Astrocyte of the hippocampus (primary cell): ENCODE measurements at regions not wholly inside any gene's neighbourhood (a gene's known extent, or its start where the extent isn't known, plus 50 kb on each side); places are given as distances from the start of the nearest gene placed in this dataset.
"Not testable (repeated sequence)": the region's sequence is repeated elsewhere in the genome, so short reads cannot be mapped to it uniquely, and the experiment has no call there.

ENCODE experiments used
- DNase-seq: peaks from one replicate; pipeline ENCODE4 v3.0.0; 2011; ENCODE audit warnings: low read depth, low spot score

DNA sequence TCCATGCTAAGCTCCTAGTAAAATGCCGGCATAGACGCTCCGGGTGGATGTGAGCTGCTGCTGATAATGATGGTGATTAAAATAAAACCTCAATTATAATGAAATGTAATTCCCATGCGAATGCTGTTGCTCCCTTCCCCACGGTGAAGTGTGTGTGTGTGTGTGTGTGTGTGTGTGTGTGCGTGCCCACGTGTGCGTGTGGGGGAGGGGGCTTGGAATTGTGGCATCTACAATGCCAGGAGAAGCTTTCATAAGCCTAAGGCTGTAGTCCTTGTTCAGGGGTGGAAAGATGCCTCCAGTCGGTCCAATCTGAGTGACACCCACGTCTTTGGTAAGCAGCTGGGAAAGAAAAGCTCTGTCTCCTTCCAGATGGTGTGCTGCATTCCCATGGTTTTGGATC, 137.9 kb downstream of the CDH26 start:
- no peak for DNase-seq

DNA sequence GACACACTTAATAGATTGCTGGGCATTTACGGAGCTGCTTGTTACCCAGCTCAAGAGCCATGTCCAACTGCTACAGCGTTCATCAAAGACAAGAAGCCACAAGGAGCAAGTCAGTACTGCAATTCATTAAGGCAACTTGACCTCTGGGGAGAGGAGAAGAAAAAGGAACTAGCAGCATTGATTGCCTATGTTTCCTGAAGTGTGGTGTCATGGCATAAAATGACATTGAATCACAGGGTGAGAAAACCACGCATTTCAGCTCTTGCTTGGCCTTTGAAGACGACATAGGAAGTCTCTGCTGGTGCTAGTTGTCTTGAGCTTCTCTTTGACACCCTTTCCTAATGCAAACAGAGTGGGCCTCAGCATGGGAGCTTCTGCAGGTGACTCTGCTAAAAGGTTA, 139.1 kb downstream of the CDH26 start:
- no peak for DNase-seq

DNA sequence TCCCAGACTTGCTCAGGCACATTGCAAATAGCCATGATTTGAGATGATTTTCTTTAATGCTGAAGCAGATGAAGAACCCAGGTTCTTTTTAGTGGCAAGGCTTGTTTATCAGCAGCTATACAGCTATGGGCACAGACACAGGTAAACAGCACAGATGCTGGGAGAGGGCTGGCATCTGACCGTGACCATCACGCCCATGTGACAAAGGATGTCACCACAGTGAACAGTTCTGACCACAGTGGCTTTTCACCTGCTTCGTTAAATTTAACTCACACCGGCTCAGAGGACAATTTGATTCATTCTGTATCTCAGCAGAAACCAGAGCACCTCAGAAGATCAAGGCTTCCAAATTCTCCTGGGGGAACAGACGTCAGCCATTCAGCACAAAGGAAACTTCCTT, 142.6 kb downstream of the CDH26 start:
- DNase-seq: no peak

DNA sequence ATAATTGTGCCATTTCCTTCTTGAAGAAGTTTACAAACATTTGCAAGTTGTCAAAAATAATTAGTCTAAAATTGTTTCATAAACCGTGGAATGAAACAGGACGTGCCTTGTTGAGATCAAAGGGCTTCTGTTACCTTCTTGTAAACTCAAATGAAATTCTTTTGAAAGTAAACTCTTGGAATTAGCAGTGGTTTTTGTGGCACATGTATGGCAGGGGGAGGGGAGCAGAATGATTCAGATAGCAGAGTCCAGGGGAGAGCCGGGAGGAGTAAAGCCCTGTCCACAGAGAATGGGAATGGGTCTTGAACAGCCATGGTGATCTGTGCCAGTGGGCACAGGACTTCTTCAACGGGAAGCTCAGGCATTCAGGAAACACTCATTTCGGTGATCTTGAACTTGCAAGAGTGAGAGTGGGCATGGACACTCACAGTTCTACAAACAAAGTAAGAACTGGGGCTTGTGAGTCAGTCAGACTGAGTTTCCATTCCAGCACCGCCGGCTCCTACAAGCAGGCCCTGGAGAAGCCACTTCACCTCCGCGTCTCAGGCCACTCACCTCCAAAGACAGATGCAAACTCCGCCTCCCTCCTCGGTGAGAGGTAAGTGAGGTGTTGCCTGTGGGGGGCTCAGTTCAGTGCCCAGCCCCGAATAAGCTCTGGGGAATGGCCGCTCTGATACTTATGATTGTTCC, 143.1 kb downstream of the CDH26 start:
- peak; percentile 10 for DNase-seq

DNA sequence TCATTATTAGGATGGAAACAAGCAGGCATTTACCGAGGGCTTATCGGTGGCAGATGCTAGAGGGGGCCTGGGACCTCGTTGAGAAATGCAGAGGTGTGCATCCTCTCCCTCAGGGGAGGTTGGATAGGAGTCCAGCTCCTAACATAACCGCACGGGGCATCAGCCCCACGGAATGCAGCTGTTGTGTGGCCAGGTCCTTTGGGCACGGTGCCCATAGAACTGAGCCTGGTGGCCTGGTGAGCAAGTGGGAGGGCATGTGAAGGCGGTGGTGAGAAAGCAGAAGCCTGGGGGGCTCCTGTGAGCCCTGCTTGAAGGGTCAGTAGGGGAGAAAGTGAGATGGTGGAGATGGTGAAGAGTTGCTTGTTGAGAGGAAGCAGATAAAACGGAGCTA, 143.7 kb downstream of the CDH26 start:
- peak; percentile 7 for DNase-seq

DNA sequence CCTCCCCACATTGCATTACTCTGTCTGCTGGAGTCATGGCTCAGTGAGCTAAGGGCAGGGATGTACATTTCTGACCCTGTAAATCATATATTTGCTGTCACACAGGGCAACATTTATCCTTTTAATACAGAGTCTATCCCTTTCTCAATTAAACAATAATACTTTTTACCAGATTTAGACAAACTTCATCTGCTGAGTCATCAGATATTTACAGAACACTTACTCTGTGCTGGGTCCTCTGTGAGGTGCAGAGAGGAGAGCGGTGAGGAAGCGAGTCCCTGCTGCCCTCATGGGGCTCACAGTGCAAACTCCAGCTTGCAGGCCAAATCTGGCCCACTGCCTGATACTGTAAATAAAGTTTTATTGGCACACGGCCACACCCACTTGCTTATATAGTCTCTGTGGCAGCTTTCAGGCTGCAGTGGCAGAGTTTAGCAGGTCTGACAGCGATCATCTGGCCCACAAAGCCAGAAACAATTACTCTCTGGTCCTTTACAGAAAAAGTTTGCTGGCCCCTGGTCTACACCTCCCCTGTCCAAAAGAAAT, 144.5 kb downstream of the CDH26 start:
- DNase-seq: no peak

DNA sequence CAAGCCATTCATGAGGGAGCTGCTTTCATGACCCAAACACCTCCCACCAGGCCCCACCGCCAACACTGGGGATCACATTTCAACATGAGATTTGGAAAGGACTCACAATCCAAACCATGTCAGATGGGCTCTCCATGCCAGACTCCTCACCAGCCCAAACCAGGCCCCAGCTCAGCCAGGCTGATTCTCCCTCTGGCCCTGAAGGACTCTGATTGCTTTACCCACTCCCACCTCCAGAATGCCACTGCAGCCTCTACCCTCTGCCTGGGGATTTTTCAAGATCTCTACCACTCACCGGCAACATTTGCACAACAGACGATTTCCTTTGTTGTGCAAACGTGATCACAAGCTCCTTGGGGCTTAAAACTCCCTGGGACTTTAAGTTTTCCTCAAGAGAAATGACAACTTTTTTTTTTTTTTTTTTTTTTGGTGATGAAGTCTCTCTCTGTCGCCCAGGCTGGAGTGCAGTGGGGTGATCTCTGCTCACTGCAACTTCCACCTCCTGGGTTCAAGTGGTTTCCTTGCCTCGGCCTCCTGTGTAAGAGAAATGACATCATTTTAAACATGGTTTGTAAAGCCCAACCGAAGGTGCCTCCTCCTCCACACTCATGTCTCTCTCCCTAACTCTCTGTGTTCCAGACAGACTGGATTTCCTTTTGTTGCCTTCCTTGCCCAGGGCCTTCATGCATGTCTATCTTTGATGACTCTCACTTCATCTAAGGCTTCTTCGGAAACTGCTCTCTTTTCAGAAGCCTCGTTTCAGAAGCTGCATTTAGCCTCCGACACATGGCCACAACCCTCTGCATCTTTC, 147.0 kb downstream of the CDH26 start:
- no peak for DNase-seq

DNA sequence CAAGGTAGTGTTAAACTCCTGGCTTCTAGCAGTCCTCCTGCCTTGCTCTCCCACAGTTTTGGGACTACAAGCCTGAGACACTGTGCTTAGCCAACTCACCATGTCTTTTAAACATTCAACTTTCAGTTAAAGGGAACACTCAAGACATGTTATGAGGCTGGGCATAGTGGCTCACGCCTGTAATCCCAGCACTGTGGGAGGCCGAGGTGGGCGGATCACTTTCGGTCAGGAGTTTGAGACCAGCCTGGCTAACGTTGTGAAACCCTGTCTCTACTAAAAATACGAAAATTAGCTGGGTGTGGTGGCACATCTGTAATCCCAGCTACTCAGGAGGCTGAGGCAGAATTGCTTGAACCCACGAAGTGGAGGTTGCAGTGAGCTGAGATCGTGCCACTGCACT, 148.0 kb downstream of the CDH26 start:
- not testable (repeated sequence) for DNase-seq

DNA sequence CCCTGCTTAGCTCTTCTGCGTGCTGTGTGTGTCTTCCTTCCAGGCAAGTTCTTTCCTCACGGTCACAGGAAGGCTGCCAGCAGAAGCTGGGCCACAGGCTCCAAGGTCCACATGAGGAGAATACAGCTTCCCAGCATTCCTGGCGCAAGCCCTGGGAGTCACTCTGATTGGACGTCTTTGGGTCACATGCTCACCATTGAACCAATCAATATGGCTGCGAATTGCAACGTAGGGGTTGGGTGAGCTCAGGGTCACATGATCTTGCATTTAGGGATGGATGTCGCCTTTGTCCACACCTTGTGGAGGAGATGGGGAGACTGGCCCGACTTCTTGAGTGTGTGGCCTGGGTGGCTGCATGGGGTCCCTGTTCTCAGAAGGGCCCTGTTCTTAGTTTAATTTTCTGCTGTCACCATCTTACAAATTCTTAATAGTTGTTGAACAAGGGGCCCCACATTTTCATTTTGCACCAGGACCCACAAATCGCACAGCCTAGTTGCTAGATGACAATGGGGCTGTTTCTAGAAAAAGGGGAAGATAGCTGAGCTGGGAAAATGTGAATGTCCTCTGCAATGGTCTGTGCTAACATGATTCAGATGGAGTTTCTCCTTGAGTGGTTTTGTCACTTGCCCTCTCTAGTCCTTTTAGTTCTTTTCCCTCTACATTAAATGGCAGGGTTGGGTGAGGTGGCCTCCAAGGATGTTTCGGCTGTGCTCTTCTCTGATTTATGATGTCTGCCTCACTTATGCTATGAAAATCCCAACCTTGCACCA, 149.6 kb downstream of the CDH26 start:
- DNase-seq: no peak

DNA sequence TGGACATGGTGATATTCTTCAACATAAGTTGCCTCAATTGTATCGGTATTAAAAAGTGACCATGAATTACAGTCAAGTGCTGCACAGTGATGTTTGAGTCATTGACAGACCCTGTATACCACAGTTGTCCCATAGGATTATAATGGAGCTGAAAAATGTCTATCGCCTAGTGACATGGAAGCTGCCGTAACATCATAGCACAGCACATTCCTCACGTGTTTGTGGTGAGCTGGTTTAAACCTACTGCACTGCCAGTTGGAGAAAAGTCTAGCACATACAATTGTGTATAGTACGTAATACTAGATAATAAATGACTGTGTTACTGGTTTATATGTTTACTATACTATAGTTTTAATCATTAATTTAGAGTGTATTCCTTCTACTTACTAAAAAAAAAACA, 150.2 kb downstream of the CDH26 start:
- peak; percentile 23 for DNase-seq

DNA sequence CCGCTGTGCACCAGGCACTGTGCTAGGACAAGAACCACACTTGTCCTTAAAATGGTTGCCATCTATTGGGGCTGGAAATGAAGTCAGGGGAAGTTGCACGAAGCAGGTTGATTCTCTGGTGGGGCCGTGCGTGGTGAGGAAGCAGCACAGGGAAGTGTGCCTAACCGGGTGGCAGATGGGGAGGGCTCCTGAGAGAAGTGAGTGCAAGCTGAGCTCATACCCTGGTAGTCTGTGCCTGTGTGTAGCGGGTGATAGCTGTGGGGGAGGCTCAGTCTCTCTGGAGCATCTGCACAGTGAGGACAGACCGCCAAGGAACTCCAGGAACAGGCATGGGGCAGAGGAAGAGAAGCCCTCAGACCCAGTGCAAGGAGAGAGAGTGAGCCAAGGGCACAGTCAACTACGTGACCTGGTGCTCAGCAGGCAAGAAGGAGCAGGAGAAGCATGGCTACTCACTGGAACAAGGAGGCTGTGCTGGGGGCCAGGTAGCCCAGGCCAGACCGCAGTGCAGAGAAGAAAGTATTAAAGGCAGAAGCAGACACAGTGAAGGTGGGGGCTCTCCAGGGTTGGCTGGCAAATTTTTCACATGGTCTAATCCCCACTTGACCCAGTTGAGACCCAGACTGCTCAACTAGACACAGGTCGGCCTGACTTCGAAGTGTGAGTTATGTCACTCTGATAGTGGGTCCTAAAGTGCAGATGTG, 155.0 kb downstream of the CDH26 start:
- no peak for DNase-seq

DNA sequence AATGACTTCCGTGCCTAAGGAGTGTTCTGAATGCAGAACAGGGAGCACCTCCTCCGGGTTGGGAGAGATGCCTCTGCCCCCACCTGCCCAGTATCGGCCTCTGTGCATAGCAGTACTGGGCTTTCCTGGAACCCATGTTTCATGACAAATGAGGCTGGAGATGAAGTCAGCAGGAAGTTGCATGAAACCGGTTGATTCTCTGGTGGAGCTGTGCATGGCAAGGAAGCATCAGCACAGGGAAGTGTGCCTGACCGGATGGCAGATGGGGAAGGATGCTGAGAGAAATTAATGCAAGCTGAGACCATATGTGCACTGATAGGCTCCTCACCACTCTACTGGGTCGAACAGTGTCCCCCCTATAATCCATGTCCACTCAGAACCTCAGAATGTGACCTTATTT, 155.5 kb downstream of the CDH26 start:
- no peak for DNase-seq

DNA sequence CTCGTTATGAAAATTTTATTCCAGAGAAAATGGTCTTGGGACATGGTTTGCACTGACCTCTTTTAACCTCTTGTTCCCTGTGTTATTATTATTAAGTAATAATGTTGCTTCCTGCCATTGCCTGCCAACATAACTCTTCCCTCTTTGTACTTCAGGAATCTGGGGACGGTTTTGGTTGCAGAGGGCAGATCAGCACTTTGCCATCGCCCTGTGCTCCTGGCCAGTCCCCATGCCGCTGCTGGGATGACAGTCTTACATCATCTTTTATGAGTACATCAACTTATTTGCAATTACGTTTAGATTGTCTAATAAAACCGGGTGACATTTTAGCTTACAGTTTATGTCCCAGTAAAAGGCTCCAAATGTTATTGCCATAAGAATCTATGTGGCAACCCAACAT, 157.2 kb downstream of the CDH26 start:
- no peak for DNase-seq

DNA sequence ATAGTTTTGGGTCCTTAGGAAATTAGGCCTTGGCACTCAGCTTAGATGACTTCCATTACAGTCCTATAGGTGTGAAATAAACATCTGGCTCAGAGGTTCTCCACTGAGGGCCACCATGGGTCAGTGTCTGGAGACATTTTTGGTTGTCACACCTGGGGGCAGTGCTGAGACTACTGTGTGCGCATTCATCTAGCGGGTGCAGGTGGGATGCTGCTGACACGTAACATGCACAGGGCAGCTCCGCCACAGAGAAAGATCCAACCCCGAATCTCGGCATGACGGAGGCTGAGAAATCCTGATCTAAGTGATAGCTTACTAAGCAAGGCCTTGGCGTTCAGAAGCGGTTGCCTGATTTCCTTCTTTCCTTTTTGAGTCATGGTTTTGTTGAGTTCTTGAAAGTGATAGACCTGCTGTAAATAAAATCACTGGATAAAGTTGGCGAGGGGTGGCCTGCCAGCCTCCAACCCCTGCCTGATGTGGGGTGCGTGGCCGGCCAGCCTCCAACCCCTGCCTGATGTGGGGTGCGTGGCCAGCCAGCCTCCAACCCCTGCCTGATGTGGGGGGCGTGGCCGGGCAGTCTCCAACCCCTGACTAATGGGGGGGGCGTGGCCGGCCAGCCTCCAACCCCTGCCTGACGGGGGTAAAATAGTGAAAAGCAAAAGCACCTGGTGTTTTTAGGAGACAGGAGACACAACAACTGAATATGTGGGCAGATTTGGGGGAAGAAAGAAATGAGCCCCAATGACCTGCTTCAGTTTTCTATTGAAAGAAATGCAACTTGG, 158.1 kb downstream of the CDH26 start:
- no peak for DNase-seq

DNA sequence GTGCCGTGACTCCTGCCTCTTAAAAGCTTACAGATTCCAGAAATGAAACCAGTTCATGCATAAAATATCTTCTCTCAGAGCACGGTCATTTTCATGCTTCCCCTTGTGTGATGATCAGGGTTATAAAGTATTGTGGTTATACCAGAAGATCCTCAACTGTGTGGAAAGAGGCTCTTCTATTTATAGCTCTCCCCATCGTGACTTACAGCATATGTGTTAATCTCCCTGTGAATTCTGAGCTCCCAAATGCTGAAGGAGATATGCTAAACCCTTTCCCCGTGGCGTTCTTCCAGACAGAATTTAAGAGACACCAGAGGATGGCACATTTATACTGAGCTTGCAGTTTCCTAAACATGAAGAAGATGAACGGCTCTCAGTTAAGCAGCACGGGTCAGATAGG, 158.8 kb downstream of the CDH26 start:
- no peak for DNase-seq

DNA sequence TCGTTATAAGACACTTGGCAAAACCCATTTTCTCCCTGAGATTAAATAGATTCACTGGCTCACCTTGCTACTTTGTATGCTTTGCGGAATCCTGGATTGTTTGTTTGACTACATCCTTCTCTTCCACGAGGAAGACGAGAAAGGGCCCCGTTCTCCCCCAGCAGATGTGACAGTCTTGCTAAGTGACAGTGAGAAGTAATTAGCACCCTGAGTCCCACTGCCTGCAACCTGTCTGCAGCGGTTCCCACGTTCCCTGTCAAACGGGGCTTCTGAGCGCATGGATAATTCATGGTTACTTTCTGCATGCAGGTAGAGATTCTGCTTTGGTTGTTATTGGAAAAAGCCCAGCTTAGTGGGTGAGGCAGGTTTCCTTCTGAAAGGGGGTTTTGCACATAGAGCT, 163.7 kb downstream of the CDH26 start:
- no peak for DNase-seq

DNA sequence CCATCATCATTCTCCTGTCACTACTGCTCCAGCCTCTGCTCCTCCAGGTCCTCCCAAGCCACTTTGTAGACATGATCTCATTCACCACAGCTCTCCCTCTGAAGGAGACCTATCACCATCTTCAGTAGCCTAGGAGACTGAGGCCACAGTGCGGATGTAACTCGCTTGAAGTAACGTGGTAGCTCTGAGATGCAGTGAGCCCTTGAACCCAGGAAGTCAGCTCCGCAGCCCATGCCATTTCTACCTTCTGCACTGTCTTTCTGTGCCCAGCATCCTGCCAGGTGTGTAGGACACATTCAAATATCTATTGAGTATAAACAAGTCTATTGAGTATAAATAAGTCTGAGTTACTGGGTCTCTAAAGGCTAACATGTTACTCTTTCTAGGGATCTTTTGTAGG, 164.4 kb downstream of the CDH26 start:
- no peak for DNase-seq

DNA sequence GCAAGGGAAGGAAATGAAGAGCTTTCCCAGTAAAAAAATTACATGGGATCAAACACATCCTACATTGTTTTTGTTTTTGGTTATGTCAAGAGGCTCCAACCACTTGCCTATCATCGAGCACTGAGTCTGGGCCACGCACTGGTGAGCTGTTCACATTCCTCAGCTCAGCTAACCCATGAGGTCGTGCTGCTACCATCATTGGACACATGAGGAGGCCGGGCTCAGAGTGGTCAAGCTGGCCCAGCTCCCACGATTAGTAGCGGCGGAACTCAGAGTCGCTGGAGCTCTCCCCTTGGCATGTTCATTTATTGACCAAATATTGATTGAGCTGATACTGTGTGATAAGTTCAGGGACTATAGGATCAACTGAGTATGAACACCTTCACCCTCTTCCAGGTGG, 164.9 kb downstream of the CDH26 start:
- DNase-seq: no peak

DNA sequence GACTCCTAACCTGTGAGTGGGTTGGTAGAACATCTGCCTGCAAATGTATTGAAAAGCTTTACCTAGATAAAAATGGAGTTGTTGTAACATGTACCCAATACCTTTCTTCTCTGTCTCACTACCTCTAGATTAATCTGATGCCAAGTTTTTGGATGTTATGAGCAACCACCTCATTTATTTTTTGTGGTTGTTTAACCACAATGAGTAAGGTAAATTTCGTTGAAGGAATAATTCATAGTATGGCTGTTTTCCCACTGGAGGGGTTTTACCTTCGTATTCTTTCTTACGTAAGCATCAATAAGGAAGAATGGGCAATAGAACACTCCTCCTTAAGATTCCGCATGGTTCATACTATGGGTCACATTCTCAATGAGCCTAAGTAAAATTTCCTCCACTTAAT, 165.4 kb downstream of the CDH26 start:
- no peak for DNase-seq

DNA sequence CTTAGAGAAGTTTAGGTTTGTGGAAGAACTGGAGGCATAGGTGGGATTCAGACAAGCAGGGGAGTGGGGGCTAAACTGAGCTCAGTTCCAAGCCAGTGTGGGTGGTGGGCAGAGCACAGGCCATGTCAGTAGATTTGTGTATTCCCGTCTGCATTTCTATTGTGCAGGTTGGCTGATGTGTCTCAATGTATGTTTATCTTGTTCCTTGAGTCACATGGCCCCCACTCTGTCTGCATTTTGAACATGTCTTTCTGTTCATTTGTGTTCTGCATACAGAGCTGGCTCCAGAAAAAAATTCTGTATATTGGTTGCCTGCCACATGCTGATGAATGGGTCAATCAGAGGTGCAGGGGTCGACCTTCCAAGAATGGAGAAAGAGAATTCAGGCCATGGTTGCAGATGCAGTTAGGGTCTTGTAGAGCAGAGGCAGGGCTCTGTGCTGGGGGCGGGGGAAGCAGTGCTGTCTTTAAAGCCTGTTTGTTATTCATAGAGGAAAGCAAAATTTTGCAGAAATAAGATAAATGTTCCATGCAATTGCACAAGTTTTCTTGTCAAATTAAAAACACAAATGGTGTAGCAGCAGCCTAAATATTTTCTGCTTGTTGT, 166.7 kb downstream of the CDH26 start:
- DNase-seq: no peak

DNA sequence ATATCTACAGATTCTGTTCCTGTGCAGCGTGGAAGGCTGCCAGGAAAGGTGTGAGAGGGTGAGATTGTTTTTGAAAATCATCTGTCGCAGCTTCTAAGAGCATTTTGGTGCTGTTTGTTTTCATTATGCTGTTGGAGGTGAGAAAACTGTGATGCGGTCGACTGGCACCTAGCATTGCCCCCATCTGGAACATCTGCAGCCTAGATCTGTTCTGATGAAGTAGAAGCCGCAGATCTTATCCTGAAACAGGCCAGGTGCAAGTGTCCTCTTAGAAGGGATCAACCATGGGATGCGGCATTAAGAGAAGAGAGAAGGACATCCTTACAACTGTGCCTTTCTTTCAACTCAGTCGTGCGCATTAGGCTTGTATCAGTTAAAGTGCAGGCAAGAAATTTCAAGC, 167.3 kb downstream of the CDH26 start:
- no peak for DNase-seq
